ENCODE measurements at regions not wholly inside any gene's neighbourhood (a gene's known extent, or its start where the extent isn't known, plus 50 kb on each side); places are given as distances from the start of the nearest gene placed in this dataset.

DNA sequence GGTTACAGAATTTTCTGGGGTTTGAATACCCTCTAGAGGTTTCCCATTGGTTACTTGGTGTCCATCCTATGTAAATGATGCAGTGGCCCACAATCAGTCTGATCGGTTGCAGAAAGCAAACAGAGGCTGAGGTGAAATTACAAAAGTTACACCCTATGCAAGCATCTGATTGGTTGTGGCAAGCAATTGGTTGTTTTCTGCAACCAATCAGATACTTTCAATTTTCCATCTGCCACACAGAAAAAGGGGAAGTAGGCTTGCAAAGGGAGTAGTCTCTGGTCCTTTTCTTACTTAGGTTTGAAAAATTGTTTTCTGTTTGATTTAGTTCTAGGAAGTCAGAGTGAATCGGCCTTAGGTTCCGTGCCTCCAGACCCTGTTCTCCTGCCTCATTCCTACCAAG is 93.1 kb downstream of the WTIP start:
- no peak for ATAC-seq
- Histone ChIP-seq H3K36me3 (ENCODE audit: insufficient read depth) (0 out of 2 replicates have a peak, but pooled peaks cover 4% of the 10 kb centered on the region), H3K27me3 (ENCODE audit: insufficient read depth) (peaks cover 19% of the 10 kb centered on the region), H3K4me3 (no peak overlapping the region), H3K27ac (ENCODE audit: low read depth) (no peak overlapping the region), H3K4me2 (no peak overlapping the region), H2AFZ (no peak overlapping the region), H3K79me2 (replicated peaks; ENCODE audit: insufficient read depth) (no peaks in the 10 kb centered on the region), H3K9me2 (ENCODE audit: insufficient read depth) (no peaks in the 10 kb centered on the region), H3K4me1 (ENCODE audit: insufficient read depth) (no peaks in the 10 kb centered on the region), H4K20me1 (replicated peaks; ENCODE audit: insufficient read depth) (no peaks in the 10 kb centered on the region), H3F3A (replicated peaks; ENCODE audit: low read depth) (no peaks in the 10 kb centered on the region)
- H3K4me1 Mint-ChIP-seq, result peaks cover 12% of the 10 kb centered on the region; the same call in 2 of the 3 replicates
- peaks cover 6% of the 10 kb centered on the region; the same call in 2 of the 3 replicates for H3K36me3 Mint-ChIP-seq (ENCODE audit: low read depth)
- TF ChIP-seq, protein P1, sequence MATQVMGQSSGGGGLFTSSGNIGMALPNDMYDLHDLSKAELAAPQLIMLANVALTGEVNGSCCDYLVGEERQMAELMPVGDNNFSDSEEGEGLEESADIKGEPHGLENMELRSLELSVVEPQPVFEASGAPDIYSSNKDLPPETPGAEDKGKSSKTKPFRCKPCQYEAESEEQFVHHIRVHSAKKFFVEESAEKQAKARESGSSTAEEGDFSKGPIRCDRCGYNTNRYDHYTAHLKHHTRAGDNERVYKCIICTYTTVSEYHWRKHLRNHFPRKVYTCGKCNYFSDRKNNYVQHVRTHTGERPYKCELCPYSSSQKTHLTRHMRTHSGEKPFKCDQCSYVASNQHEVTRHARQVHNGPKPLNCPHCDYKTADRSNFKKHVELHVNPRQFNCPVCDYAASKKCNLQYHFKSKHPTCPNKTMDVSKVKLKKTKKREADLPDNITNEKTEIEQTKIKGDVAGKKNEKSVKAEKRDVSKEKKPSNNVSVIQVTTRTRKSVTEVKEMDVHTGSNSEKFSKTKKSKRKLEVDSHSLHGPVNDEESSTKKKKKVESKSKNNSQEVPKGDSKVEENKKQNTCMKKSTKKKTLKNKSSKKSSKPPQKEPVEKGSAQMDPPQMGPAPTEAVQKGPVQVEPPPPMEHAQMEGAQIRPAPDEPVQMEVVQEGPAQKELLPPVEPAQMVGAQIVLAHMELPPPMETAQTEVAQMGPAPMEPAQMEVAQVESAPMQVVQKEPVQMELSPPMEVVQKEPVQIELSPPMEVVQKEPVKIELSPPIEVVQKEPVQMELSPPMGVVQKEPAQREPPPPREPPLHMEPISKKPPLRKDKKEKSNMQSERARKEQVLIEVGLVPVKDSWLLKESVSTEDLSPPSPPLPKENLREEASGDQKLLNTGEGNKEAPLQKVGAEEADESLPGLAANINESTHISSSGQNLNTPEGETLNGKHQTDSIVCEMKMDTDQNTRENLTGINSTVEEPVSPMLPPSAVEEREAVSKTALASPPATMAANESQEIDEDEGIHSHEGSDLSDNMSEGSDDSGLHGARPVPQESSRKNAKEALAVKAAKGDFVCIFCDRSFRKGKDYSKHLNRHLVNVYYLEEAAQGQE (IDR thresholded peaks at IDR 0.05; ENCODE audit: unreplicated experiment), result no peak
- no peak for DNase-seq (ENCODE audit: low spot score)
- no peak overlapping the region for H3K27ac Mint-ChIP-seq
- H3K27me3 Mint-ChIP-seq (ENCODE audit: insufficient read depth, low read depth, poor library complexity), result peaks cover 17% of the 10 kb centered on the region
- peaks cover 14% of the 10 kb centered on the region for H3K9me3 Mint-ChIP-seq
- no peak overlapping the region for H3K4me3 Mint-ChIP-seq

DNA sequence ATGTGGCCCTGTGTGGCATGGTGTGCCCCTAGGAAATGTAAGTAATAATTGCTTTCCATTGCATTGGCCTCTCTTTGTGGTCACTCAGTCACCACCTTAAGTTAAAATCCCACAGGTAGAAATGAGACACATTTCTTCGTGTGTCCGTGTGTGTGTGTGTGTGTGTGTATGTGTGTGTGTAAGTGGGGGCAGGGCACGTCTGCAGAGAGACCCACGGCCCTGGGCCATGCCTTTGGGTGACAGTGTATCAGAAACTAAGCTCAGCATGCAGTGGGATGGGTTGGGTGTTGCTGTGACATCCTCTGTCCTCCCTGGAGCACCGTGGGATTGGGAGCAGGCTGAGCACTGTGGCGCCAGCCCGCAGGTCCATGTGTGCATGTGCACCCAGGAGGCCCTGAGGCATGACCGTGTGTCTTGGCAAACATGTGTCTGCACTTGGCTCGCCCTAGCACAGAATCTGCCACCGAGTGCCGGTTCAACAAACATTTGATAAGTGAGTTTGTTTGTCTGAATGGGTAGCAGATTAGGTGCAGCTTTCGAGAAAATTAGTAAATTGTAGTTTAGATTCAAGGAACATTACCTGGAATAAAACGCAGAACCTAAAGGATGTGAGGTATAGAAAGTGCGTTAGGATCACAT is 91.8 kb downstream of the WTIP start:
- Histone ChIP-seq H3K79me2 (replicated peaks; ENCODE audit: insufficient read depth) (no peaks in the 10 kb centered on the region), H3K4me2 (no peak overlapping the region), H4K20me1 (replicated peaks; ENCODE audit: insufficient read depth) (no peaks in the 10 kb centered on the region), H3K27me3 (ENCODE audit: insufficient read depth) (peaks cover 18% of the 10 kb centered on the region), H3K9me2 (ENCODE audit: insufficient read depth) (no peaks in the 10 kb centered on the region), H2AFZ (no peak overlapping the region), H3K36me3 (ENCODE audit: insufficient read depth) (0 out of 2 replicates have a peak, but pooled peaks cover 4% of the 10 kb centered on the region), H3K4me3 (no peak overlapping the region), H3K27ac (ENCODE audit: low read depth) (no peak overlapping the region), H3F3A (replicated peaks; ENCODE audit: low read depth) (no peaks in the 10 kb centered on the region), H3K4me1 (ENCODE audit: insufficient read depth) (no peaks in the 10 kb centered on the region)
- DNase-seq (ENCODE audit: low spot score), result no peak
- no peak for ATAC-seq
- no peak overlapping the region for H3K27ac Mint-ChIP-seq
- peaks cover 27% of the 10 kb centered on the region for H3K9me3 Mint-ChIP-seq
- H3K36me3 Mint-ChIP-seq (ENCODE audit: low read depth), result peaks cover 6% of the 10 kb centered on the region; the same call in 2 of the 3 replicates
- H3K4me3 Mint-ChIP-seq, result no peak overlapping the region
- H3K4me1 Mint-ChIP-seq, result peaks cover 12% of the 10 kb centered on the region; the same call in 2 of the 3 replicates
- peaks cover 15% of the 10 kb centered on the region for H3K27me3 Mint-ChIP-seq (ENCODE audit: insufficient read depth, low read depth, poor library complexity)
- TF ChIP-seq POLR2AphosphoS5 (IDR thresholded peaks at IDR 0.05; ENCODE audit: low read depth), result no peak
- TF ChIP-seq, protein P2, sequence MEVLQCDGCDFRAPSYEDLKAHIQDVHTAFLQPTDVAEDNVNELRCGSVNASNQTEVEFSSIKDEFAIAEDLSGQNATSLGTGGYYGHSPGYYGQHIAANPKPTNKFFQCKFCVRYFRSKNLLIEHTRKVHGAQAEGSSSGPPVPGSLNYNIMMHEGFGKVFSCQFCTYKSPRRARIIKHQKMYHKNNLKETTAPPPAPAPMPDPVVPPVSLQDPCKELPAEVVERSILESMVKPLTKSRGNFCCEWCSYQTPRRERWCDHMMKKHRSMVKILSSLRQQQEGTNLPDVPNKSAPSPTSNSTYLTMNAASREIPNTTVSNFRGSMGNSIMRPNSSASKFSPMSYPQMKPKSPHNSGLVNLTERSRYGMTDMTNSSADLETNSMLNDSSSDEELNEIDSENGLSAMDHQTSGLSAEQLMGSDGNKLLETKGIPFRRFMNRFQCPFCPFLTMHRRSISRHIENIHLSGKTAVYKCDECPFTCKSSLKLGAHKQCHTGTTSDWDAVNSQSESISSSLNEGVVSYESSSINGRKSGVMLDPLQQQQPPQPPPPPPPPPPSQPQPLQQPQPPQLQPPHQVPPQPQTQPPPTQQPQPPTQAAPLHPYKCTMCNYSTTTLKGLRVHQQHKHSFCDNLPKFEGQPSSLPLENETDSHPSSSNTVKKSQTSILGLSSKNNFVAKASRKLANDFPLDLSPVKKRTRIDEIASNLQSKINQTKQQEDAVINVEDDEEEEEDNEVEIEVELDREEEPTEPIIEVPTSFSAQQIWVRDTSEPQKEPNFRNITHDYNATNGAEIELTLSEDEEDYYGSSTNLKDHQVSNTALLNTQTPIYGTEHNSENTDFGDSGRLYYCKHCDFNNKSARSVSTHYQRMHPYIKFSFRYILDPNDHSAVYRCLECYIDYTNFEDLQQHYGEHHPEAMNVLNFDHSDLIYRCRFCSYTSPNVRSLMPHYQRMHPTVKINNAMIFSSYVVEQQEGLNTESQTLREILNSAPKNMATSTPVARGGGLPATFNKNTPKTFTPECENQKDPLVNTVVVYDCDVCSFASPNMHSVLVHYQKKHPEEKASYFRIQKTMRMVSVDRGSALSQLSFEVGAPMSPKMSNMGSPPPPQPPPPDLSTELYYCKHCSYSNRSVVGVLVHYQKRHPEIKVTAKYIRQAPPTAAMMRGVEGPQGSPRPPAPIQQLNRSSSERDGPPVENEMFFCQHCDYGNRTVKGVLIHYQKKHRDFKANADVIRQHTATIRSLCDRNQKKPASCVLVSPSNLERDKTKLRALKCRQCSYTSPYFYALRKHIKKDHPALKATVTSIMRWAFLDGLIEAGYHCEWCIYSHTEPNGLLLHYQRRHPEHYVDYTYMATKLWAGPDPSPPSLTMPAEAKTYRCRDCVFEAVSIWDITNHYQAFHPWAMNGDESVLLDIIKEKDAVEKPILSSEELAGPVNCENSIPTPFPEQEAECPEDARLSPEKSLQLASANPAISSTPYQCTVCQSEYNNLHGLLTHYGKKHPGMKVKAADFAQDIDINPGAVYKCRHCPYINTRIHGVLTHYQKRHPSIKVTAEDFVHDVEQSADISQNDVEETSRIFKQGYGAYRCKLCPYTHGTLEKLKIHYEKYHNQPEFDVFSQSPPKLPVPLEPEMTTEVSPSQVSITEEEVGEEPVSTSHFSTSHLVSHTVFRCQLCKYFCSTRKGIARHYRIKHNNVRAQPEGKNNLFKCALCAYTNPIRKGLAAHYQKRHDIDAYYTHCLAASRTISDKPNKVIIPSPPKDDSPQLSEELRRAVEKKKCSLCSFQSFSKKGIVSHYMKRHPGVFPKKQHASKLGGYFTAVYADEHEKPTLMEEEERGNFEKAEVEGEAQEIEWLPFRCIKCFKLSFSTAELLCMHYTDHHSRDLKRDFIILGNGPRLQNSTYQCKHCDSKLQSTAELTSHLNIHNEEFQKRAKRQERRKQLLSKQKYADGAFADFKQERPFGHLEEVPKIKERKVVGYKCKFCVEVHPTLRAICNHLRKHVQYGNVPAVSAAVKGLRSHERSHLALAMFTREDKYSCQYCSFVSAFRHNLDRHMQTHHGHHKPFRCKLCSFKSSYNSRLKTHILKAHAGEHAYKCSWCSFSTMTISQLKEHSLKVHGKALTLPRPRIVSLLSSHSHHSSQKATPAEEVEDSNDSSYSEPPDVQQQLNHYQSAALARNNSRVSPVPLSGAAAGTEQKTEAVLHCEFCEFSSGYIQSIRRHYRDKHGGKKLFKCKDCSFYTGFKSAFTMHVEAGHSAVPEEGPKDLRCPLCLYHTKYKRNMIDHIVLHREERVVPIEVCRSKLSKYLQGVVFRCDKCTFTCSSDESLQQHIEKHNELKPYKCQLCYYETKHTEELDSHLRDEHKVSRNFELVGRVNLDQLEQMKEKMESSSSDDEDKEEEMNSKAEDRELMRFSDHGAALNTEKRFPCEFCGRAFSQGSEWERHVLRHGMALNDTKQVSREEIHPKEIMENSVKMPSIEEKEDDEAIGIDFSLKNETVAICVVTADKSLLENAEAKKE (CRISPR knock-in tag; IDR thresholded peaks at IDR 0.05), result no peak
- TF ChIP-seq, protein P1 (IDR thresholded peaks at IDR 0.05; ENCODE audit: unreplicated experiment), result no peak
- no peak for TF ChIP-seq EZH2phosphoT487 (IDR thresholded peaks at IDR 0.05; ENCODE audit: unreplicated experiment)
- no peak for TF ChIP-seq JUNB (IDR thresholded peaks at IDR 0.05; ENCODE audit: unreplicated experiment)
- no peak for TF ChIP-seq NANOG (IDR thresholded peaks at IDR 0.05; ENCODE audit: borderline replicate concordance)
- TF ChIP-seq EZH2 (IDR thresholded peaks at IDR 0.05; ENCODE audit: low read depth, unreplicated experiment), result no peak
